Nephron (organoid): ENCODE measurements at regions not wholly inside any gene's neighbourhood (a gene's known extent, or its start where the extent isn't known, plus 50 kb on each side); places are given as distances from the start of the nearest gene placed in this dataset.

Experiments used
- H3K27ac Mint-ChIP-seq, 3 experiments: 2 replicates each; pipeline ENCODE4 v1.8.0; 2020; ENCODE audit warnings: mixed read lengths in 3 of 3, mild to moderate bottlenecking in 2 of 3, moderate library complexity in 1 of 3
- H3K27me3 Mint-ChIP-seq: 2 replicates; pipeline ENCODE4 v1.8.0; 2021; ENCODE audit warnings: low read depth, mild to moderate bottlenecking, moderate library complexity, mixed read lengths
- H3K36me3 Mint-ChIP-seq: 2 replicates; pipeline ENCODE4 v1.8.0; 2020; ENCODE audit warnings: low read depth, mixed read lengths
- H3K4me1 Mint-ChIP-seq: 2 replicates; pipeline ENCODE4 v1.8.0; 2020; ENCODE audit warnings: mixed read lengths
- H3K4me3 Mint-ChIP-seq, 3 experiments: 2 replicates each; pipeline ENCODE4 v1.8.0; 2020; ENCODE audit warnings: mild to moderate bottlenecking in 3 of 3, mixed read lengths in 3 of 3, moderate library complexity in 2 of 3
- H3K9me3 Mint-ChIP-seq: 2 replicates; pipeline ENCODE4 v1.8.0; 2020; ENCODE audit warnings: mixed read lengths
- TF ChIP-seq, protein P1 (sequence below), 3 experiments: fragments of 200-600 bp; sonication (generic); IDR thresholded peaks; one replicate each; pipeline ENCODE4 v1.5.0; 2021; ENCODE audit warnings: antibody characterized with exemption in 3 of 3; ENCODE audit not compliant: unreplicated experiment in 3 of 3

DNA sequence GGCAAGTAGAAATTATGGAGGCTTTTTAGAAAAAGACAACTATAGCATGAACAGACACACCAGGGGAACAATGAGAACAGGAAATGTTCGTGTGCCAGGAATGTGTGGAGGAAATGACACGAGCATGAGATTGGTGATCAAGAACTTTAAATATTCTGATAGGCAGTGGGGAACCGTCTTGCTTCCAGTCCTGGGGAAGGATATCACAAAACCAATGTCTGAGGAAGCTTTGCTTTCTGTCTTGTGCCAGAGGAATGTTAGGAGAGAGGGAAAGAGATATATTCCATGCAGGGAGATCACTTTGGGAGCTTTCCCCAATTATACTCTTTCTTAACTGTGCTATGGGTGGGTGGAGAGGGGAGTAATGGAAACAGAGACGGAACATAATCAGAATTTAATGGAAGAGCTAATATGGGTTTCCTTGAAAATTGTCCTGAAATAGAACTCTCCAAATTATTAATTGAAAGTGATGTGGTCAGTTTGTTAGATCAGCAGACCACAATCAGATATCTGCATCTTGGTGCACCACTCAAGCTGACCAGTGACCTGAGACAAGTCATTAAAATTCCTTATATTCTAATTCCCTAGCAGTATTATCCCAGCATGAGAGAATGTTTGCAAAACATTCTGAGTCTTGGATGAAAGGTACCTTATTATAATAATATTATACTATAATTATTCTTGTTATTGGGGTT, 178.2 kb downstream of the SOX4 start:
- peaks cover 18% of the 10 kb centered on the region for H3K36me3 Mint-ChIP-seq

GRCh38 chr6:21772477-21772876, 178.9 kb downstream of the SOX4 start:
- H3K27ac Mint-ChIP-seq: peak overlapping the region; percentile 18 to 83 (median 73)
- no peak overlapping the region for H3K4me3 Mint-ChIP-seq
- no peaks in the 10 kb centered on the region for H3K27me3 Mint-ChIP-seq
- no peaks in the 10 kb centered on the region for H3K9me3 Mint-ChIP-seq
- peaks cover 60% of the 10 kb centered on the region for H3K4me1 Mint-ChIP-seq
- TF ChIP-seq, protein P1, sequence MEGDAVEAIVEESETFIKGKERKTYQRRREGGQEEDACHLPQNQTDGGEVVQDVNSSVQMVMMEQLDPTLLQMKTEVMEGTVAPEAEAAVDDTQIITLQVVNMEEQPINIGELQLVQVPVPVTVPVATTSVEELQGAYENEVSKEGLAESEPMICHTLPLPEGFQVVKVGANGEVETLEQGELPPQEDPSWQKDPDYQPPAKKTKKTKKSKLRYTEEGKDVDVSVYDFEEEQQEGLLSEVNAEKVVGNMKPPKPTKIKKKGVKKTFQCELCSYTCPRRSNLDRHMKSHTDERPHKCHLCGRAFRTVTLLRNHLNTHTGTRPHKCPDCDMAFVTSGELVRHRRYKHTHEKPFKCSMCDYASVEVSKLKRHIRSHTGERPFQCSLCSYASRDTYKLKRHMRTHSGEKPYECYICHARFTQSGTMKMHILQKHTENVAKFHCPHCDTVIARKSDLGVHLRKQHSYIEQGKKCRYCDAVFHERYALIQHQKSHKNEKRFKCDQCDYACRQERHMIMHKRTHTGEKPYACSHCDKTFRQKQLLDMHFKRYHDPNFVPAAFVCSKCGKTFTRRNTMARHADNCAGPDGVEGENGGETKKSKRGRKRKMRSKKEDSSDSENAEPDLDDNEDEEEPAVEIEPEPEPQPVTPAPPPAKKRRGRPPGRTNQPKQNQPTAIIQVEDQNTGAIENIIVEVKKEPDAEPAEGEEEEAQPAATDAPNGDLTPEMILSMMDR (IDR thresholded peaks at IDR 0.05; ENCODE audit: unreplicated experiment in 3 of 3): no peak
- peaks cover 21% of the 10 kb centered on the region for H3K36me3 Mint-ChIP-seq

More for the DNA sequence above, 178.2 kb downstream of the SOX4 start:
- TF ChIP-seq, protein P1 (IDR thresholded peaks at IDR 0.05; ENCODE audit: unreplicated experiment in 3 of 3): no peak
- H3K27me3 Mint-ChIP-seq: no peaks in the 10 kb centered on the region
- peaks cover 60% of the 10 kb centered on the region for H3K4me1 Mint-ChIP-seq
- H3K9me3 Mint-ChIP-seq: no peaks in the 10 kb centered on the region
- peak overlapping the region; percentile 64 to 83 (median 73) for H3K27ac Mint-ChIP-seq
- no peak overlapping the region for H3K4me3 Mint-ChIP-seq

- Mint-ChIP-seq H3K27ac (peak overlapping the region; percentile 18 to 83 (median 73)), H3K36me3 (peaks cover 25% of the 10 kb centered on the region), H3K4me1 (peaks cover 56% of the 10 kb centered on the region), H3K27me3 (no peaks in the 10 kb centered on the region), H3K9me3 (no peaks in the 10 kb centered on the region), H3K4me3 (no peak overlapping the region)
- TF ChIP-seq, protein P1 (IDR thresholded peaks at IDR 0.05; ENCODE audit: unreplicated experiment in 3 of 3): no peak
Measured at GRCh38 chr6:21772884-21773575, 179.5 kb downstream of the SOX4 start.

GRCh38 chr6:21773576-21773968, 180.0 kb downstream of the SOX4 start:
- H3K36me3 Mint-ChIP-seq: peaks cover 29% of the 10 kb centered on the region
- peak overlapping the region; percentile 18 to 83 (median 73) for H3K27ac Mint-ChIP-seq
- H3K9me3 Mint-ChIP-seq: no peaks in the 10 kb centered on the region
- H3K4me3 Mint-ChIP-seq: no peak overlapping the region
- H3K27me3 Mint-ChIP-seq: no peaks in the 10 kb centered on the region
- TF ChIP-seq, protein P1 (IDR thresholded peaks at IDR 0.05; ENCODE audit: unreplicated experiment in 3 of 3): no peak
- peaks cover 51% of the 10 kb centered on the region for H3K4me1 Mint-ChIP-seq

GRCh38 chr6:21777846-21778245, 184.3 kb downstream of the SOX4 start:
- peak overlapping the region in 1 of 3 experiments; percentile 54 for H3K27ac Mint-ChIP-seq
- H3K27me3 Mint-ChIP-seq: no peaks in the 10 kb centered on the region
- TF ChIP-seq, protein P1 (IDR thresholded peaks at IDR 0.05; ENCODE audit: unreplicated experiment in 3 of 3): no peak
- no peaks in the 10 kb centered on the region for H3K9me3 Mint-ChIP-seq
- H3K36me3 Mint-ChIP-seq: peaks cover 41% of the 10 kb centered on the region
- H3K4me1 Mint-ChIP-seq: peaks cover 40% of the 10 kb centered on the region
- no peak overlapping the region for H3K4me3 Mint-ChIP-seq
